Aorta (tissue), 5 donors: ENCODE measurements at regions not wholly inside any gene's neighbourhood (a gene's known extent, or its start where the extent isn't known, plus 50 kb on each side); places are given as distances from the start of the nearest gene placed in this dataset.

ENCODE experiments used
- ATAC-seq: fragments of 200-7000 bp; cut with Tn5 transposase; one replicate; pipeline ENCODE4 v1.9.1; 2022; ENCODE audit warnings: moderate library complexity; ENCODE audit not compliant: low FRiP score
- DNase-seq, 2 donors: peaks; one replicate each; pipeline ENCODE4 v3.0.0-alpha.2; 2020
- H3K27ac ChIP-seq, 2 donors: one replicate each; pipeline ENCODE4 v1.5.1; 2013; ENCODE audit warnings: low read length in 2 of 2, mild to moderate bottlenecking in 2 of 2, moderate library complexity in 2 of 2, control low read depth in 1 of 2, inconsistent platforms in 1 of 2, low read depth in 1 of 2
- H3K27me3 ChIP-seq, 2 donors: one replicate each; pipeline ENCODE4 v1.6.1; 2013; ENCODE audit warnings: control low read depth in 1 of 2, low read length in 1 of 2, mild to moderate bottlenecking in 1 of 2, moderate library complexity in 1 of 2; ENCODE audit not compliant: insufficient read depth in 2 of 2, control insufficient read depth in 1 of 2
- H3K36me3 ChIP-seq, 2 donors: one replicate each; pipeline ENCODE4 v1.6.1; 2013; ENCODE audit warnings: control low read depth in 1 of 2, low read length in 1 of 2, mild to moderate bottlenecking in 1 of 2; ENCODE audit not compliant: insufficient read depth in 2 of 2, control insufficient read depth in 1 of 2
- H3K4me1 ChIP-seq, 2 donors: one replicate each; pipeline ENCODE4 v1.6.1; 2013; ENCODE audit warnings: low read length in 2 of 2, control low read depth in 1 of 2, mild to moderate bottlenecking in 1 of 2, moderate library complexity in 1 of 2; ENCODE audit not compliant: insufficient read depth in 2 of 2, control insufficient read depth in 1 of 2
- H3K4me3 ChIP-seq, 2 donors: one replicate each; pipeline ENCODE4 v1.5.1; 2013; ENCODE audit warnings: low read length in 2 of 2, control low read depth in 1 of 2, mild to moderate bottlenecking in 1 of 2
- H3K9me3 ChIP-seq: one replicate; pipeline ENCODE4 v1.6.1; 2013; ENCODE audit warnings: mild to moderate bottlenecking, low read length; ENCODE audit not compliant: control insufficient read depth
- WGBS, 2 donors: extraction: QIAGEN DNeasy Blood & Tissue Kit; methylation state at CpG; one replicate each; pipeline ENCODE4 v1.1.7; 2013; 5-methylcytosine and 5-hydroxymethylcytosine counted together
- intact Hi-C, 2 donors: fragments of 100-400 bp; cut with DNase I; formaldehyde crosslinking; loops; one replicate each; pipeline versions ENCODE4 v1.14.2 to v1.15.0; 2022
- donor health status: healthy with polysubstance abuse.
- donor health status: Bipolar disorder and iron deficiency.
- donor health status: DM: no; HTN: no; CAD: no.
- donor health status: DM: no; HTN: no; CAD: no.
- donor health status: DM: yes; HTN: yes; CAD: no.

DNA sequence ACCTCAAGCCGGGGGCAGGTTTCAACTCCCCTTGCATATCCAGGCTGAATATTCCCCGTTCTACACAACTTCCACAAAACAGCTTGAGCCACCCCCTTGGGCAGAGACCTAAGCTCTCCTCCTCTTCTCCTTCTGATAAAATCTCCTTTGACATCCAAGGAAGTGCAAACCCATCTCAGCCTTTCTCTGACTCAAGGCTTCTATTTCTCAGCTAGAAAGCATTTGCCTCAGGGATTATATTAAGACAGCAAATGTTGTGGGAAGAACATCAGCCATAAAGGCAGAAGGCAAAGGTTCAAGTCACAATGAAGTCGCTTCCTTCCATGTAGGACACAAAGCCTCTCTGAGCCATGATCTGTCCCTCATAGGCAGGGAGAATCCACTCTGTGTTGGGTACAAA, 386.6 kb upstream of the ARID1B start:
- no peaks in the 10 kb centered on the region for H3K27me3 ChIP-seq
- no peak overlapping the region for H3K4me3 ChIP-seq
- WGBS, 2 donors = 66 to 69% methylated on average over 3 of the region's 3 CpGs
- intact Hi-C loops = no loop called here
- H3K9me3 ChIP-seq = no peaks in the 10 kb centered on the region
- ATAC-seq (no peak), DNase-seq (no peak)
- H3K27ac ChIP-seq = no peak overlapping the region
- H3K36me3 ChIP-seq = no peaks in the 10 kb centered on the region
- no peaks in the 10 kb centered on the region for H3K4me1 ChIP-seq

DNA sequence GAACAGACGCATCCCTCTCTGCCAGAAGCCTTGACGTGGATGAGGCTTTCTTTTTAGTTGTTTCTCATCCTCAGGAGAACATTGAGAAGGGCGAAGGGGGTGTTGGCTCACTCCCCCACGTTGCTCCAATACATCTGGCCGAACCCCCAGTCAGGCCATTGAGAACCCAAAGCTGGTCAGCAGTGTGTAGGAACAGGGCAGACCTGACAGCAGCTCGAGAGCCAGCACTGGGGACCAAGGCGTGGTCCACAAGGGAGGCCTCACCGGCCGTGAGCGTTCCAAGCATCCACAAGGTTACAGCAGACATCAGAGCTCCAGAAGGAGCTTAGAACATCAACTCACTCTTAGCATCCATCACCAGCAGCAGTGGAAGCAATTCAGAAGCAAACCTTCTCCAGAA, 387.9 kb upstream of the ARID1B start:
- no peaks in the 10 kb centered on the region for H3K4me1 ChIP-seq
- no peaks in the 10 kb centered on the region for H3K9me3 ChIP-seq
- 93 to 94% methylated on average over 10 of the region's 10 CpGs for WGBS, 2 donors
- no peaks in the 10 kb centered on the region for H3K36me3 ChIP-seq
- DNase-seq (no peak), ATAC-seq (no peak)
- no peak overlapping the region for H3K4me3 ChIP-seq
- H3K27ac ChIP-seq = no peak overlapping the region
- no peaks in the 10 kb centered on the region for H3K27me3 ChIP-seq
- intact Hi-C loops = no loop called here

DNA sequence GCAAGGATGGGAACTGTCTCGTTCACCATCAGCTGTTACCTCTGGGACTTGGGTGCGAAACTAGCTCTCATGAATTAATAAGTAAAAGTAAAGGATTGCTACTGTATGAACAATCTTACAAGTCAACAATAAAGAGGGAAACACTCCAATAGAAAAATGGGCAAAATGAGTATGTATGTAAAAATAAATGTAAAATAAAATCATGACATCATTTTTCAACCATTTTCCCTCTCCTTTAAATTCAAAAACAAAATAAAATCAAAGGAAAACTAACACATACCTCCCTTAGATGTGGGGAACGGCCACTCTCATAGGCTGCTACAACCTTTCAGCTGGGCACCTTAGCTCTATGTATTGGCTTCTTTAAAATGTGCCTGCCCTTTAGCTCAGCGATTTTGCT, 389.7 kb upstream of the ARID1B start:
- intact Hi-C loops = no loop called here
- WGBS, 2 donors = 90 to 94% methylated on average over 4 of the region's 4 CpGs
- no peak for DNase-seq
- H3K36me3 ChIP-seq = no peaks in the 10 kb centered on the region
- no peak overlapping the region for H3K4me3 ChIP-seq
- ATAC-seq = no peak
- H3K27me3 ChIP-seq = no peaks in the 10 kb centered on the region
- H3K4me1 ChIP-seq = no peaks in the 10 kb centered on the region
- no peak overlapping the region for H3K27ac ChIP-seq
- H3K9me3 ChIP-seq = no peaks in the 10 kb centered on the region

DNA sequence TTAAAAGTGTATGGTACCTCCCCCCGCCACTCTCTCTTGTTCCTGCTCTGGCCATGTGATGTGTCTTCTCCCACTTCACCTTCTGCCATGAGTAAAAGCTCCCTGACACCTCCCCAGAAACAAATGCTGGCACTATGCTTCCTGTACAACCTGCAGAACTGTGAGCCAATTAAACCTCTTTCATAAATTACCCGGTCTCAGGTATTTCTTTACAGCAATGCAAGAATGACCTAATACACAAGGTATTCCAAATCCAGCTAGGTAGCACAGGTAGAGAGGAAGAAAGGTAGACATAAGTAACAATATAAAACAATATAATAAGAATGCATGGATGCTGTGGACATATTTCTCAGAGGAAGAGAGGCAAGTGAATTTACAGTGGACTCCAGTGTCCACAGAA, 394.1 kb upstream of the ARID1B start:
- ATAC-seq = no peak
- no peaks in the 10 kb centered on the region for H3K9me3 ChIP-seq
- H3K4me3 ChIP-seq = no peak overlapping the region
- no peak for DNase-seq
- intact Hi-C loops = no loop called here
- H3K27ac ChIP-seq = no peak overlapping the region
- H3K36me3 ChIP-seq = no peaks in the 10 kb centered on the region
- H3K4me1 ChIP-seq = peaks cover 0 to 5% of the 10 kb centered on the region in 2 donors
- H3K27me3 ChIP-seq = no peaks in the 10 kb centered on the region
- WGBS, 2 donors = 93 to 95% methylated on average over 2 of the region's 2 CpGs

DNA sequence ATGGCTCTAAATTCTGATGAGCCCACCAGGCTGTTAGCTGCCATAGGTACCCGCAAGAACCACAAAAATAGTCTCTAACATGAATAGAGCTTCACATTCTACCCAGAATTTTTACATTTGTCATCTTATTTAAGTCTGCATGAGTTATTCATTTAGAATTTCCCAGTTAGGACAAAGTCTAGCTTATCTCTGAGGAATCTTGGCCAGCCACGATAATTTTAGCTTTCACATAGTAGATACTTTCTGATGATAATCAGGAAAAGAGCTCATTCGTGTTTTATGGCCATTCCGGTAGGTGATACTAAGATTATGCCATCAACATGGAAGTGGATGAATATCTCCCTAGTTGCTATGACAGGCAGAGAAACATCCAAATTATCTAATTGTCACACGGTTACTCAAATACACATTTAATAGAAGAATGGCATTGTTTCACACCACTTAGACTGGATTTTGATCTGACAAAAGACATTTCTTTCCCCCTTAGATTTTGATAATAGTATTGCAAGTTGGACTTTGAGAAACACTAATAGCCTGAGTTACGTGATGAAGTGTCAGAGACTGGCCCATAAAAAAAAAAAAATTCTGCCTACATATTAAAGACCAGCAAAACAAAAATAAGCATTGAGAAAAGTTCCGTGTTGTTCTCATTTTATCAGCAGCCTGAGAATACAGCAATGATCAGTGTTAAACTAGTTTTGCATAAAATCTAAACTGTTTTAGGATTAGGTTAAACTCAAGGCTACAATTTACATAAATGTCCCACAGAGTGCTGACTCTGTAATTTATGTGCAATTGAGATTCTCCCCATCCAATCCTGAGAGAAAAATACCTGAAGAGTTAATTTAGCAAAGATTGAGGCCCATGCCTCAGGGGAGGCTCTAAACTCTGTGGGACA, 397.5 kb upstream of the ARID1B start:
- no peak for ATAC-seq
- no peak for DNase-seq
- Histone ChIP-seq H3K4me1 (peaks cover 0 to 5% of the 10 kb centered on the region in 2 donors), H3K27ac (peak overlapping the region in 1 of 2 donors; percentile 28), H3K27me3 (no peaks in the 10 kb centered on the region), H3K4me3 (no peak overlapping the region), H3K9me3 (no peaks in the 10 kb centered on the region), H3K36me3 (no peaks in the 10 kb centered on the region)
- WGBS, 2 donors = 20 to 27% methylated on average over 7 of the region's 7 CpGs
- intact Hi-C loops = no loop called here

DNA sequence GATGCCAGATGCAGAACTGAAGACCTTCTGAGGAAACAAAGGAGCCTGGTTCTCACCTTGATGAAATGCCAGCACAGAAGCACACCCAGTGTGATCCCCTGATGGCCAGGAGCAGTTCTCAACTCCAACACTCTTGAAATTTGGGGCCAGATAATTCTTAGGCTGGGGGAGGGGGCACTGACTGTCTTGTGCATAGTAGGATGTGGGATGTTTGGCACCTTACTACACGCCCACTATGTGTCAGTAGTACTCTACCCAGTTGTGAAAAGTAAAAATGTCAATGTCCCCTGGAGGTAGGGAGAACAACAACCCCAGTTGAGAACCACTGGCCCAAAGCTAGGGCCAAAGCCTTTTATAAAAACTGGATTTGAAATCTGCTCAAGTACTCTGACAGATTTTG, 398.3 kb upstream of the ARID1B start:
- WGBS, 2 donors = 31 to 63% methylated on average over 1 of the region's 1 CpG
- peaks cover 0 to 5% of the 10 kb centered on the region in 2 donors for H3K4me1 ChIP-seq
- ATAC-seq (no peak), DNase-seq (no peak)
- H3K4me3 ChIP-seq = no peak overlapping the region
- H3K9me3 ChIP-seq = no peaks in the 10 kb centered on the region
- no peak overlapping the region for H3K27ac ChIP-seq
- intact Hi-C loops = no loop called here
- H3K36me3 ChIP-seq = no peaks in the 10 kb centered on the region
- no peaks in the 10 kb centered on the region for H3K27me3 ChIP-seq

DNA sequence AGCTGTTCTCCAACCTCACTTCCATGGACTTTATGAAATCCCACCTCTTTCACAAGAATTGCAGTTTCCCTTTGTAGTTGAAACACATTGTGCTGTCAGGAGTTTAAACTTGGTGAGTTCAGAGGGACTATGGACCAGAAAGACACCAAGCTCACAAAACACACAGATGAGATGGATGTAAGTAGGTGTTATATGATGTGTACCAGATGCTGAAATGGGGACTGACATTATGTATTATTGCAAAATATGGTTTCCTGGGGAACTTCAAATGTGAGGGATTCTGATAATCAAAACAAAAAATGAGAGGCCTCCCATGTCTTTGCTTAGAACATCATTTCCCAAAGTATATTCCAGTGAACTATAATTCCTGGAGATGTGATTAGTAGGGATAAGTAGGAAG, 401.1 kb upstream of the ARID1B start:
- no peaks in the 10 kb centered on the region for H3K36me3 ChIP-seq
- ATAC-seq (no peak), DNase-seq (no peak)
- no peaks in the 10 kb centered on the region for H3K27me3 ChIP-seq
- H3K27ac ChIP-seq = no peak overlapping the region
- peaks cover 0 to 5% of the 10 kb centered on the region in 2 donors for H3K4me1 ChIP-seq
- intact Hi-C loops = no loop called here
- no peaks in the 10 kb centered on the region for H3K9me3 ChIP-seq
- no peak overlapping the region for H3K4me3 ChIP-seq

DNA sequence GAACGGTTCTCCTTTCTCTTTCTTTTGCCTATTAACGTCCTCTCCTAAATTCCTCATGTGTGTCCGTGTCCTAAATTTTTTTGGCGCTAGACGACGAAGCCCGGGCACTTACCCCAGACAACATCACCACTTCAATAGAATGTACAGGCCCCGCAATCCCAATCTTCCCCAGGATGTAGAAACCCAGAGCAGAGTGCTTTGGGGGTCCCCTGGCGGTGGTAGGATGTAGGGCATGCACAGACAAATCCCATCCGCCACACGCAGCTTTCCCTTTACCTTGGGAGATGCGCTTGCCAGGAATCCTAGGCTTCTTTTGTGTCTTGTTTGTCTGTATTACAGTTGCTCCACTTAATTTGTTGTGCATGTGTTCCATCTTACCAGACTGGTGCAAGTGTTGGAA, 417.3 kb upstream of the ARID1B start:
- no peak for ATAC-seq
- intact Hi-C loops = no loop called here
- WGBS, 2 donors = 93% methylated on average over 12 of the region's 12 CpGs
- peaks cover 1% of the 10 kb centered on the region for H3K9me3 ChIP-seq
- no peaks in the 10 kb centered on the region for H3K4me1 ChIP-seq
- H3K36me3 ChIP-seq = no peaks in the 10 kb centered on the region
- H3K27ac ChIP-seq = no peak overlapping the region
- DNase-seq = no peak
- no peaks in the 10 kb centered on the region for H3K27me3 ChIP-seq
- H3K4me3 ChIP-seq = no peak overlapping the region

DNA sequence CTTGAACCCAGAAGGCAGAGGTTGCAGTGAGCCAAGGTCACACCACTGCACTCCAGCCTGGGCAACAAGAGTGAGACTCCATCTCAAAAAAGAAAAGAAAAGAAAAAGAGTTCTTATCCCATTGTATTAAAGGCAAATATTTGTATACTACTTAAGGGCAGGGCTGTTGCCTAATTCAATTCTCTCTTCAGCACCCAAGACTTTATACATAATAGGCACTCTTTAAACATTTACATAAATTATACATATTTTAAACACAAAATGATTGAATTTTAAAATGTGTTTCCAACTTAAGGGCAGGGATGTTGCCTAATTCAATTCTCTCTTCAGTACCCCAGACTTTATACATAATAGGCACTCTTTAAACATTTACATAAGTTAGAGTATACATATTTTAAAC, 424.3 kb upstream of the ARID1B start:
- H3K27me3 ChIP-seq = no peaks in the 10 kb centered on the region
- H3K27ac ChIP-seq = no peak overlapping the region
- DNase-seq = no peak
- peaks cover 3% of the 10 kb centered on the region for H3K9me3 ChIP-seq
- H3K4me1 ChIP-seq = no peaks in the 10 kb centered on the region
- H3K36me3 ChIP-seq = no peaks in the 10 kb centered on the region
- intact Hi-C loops = no loop called here
- ATAC-seq = no peak
- no peak overlapping the region for H3K4me3 ChIP-seq
